SK-N-DZ (cell line): ENCODE measurements at regions not wholly inside any gene's neighbourhood (a gene's known extent, or its start where the extent isn't known, plus 50 kb on each side); places are given as distances from the start of the nearest gene placed in this dataset.
A peak's percentile ranks its signal among the peaks of the same experiment; 100 is the strongest.
"Not testable (repeated sequence)": the region's sequence is repeated elsewhere in the genome, so short reads cannot be mapped to it uniquely, and the experiment has no call there.

Experiments
- DNase-seq: peaks from one replicate; pipeline ENCODE4 v3.0.0-alpha.2; 2015; ENCODE audit warnings: low spot score

DNA sequence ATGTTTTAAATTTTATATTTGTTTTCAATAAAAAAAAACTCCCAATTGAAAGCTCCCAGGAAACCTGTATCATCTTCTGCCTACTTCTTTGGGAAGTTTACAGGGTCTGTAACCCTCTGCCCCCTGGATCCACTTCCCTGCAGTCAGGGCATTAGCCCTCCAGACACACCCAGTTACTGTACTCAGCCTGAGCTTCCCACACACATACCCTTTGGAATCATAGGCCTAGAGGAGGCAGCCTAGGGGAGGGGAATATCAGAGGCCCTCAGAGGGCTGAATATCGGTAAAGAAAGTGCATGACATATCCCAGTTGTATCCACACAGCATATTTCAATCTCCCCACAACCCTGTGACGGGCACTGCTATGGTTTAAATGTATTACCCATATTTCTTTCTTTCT, 56.2 kb upstream of the TFPI start:
- not testable (repeated sequence) for DNase-seq

DNA sequence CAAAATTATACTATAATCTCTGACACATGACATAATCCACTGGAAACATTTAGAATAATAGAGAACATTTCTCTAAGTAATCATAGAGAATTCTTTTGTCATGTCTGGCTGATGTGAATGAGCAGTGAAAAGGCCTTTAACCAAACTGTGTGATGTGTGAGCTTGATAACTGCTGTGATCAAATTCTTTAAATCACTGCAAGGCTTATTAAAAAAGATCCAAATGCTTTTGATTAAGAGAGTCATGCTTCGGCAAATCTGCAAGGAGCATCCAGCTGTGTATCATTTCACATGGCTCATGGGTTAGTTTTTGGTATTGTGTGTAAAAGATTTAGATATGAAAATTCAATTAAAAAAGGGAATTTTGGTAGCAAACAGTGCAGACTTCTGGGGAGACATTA, 58.6 kb upstream of the TFPI start:
- no peak for DNase-seq

DNA sequence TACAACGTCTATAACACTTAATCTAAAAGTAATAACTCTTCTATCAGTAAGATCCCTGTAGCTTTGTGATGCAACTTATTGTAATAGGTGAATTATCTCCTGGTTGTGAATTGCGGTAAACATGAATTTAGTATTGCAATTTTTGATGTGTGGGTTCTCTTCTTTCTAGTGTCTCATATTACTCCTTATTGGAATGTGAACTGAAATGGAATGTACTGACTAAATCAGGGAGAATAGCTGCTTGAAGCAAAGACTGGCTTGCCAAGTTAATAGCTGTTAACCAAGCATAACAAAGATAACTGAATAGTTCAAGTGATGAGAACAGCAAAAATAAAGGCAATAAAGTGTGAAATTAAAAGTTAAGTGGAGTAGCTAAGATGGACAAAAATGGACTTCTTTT, 60.5 kb upstream of the TFPI start:
- no peak for DNase-seq

DNA sequence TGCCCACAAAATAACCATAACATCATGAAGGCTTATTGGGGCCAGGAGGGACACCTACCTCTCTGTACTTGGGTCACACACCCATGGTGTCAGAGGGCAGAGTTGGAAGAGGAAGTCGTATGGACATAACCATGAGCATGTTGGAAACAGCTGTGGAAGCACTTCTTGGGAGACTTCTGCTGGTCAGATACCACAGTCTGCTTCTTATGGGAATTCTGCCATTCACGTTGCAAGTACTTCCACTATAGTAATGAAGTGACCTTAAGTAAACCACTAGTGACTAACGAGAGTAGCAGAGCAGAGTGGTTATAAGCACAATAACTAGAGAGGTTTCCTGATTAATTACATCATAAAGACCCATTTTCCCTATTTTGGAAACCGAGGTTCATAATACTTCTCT, 61.1 kb upstream of the TFPI start:
- DNase-seq: no peak

DNA sequence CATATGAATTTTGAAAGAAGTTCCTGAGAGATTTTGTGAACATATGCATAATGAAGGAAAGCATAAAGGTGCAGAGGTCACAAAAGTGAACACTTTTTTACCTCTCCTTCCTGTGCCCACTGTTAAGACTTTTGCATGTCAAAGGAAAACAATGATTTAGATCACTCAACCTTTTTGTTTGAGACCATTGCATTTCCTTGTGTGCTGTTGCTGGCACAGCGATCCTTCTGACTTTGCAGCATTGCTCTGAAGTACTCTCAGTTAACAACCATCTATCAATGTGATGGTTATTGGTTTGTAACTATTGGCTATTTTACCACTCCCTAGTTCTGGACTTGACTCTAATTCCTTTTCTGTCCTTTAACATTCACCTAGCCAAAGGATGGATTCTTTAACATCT, 61.7 kb upstream of the TFPI start:
- DNase-seq: no peak

DNA sequence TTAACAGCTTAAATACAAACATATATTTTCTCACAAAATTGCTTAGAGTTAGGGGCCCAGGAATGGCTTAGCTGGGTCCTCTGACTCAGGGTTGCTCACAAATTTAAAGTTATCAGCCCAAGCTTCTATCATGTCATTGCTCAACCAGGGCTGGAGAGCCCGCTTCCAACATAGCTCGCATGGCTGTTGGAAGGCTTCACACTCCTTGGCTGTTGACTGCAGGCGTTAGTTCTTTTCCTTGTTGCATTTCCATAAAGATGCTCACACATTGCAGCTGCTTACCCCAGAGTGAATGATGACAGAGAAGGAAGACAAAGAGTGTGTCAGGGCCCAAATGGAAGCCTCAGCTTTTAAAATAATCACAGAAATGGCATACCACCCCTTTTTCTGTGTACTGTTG, 62.9 kb upstream of the TFPI start:
- DNase-seq: no peak

DNA sequence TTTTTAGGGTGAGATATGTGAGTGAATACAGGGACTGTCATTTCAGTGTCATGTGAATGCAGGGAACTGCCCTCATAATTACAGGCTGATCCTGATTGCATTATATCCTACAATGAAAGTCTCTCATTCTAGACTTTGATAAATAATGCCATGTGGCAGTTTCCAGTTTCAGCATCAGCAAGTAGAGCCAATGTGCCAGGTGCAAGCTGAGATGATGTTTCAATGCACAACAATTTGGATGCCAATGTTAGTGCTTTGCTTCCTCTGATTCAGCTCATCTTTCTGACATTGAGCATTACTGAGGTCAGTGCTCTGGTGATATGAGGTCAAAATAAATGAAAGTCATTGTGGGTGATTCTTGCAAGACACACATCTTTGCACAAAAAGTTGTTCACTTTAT, 63.7 kb upstream of the TFPI start:
- DNase-seq: peak; percentile 8

DNA sequence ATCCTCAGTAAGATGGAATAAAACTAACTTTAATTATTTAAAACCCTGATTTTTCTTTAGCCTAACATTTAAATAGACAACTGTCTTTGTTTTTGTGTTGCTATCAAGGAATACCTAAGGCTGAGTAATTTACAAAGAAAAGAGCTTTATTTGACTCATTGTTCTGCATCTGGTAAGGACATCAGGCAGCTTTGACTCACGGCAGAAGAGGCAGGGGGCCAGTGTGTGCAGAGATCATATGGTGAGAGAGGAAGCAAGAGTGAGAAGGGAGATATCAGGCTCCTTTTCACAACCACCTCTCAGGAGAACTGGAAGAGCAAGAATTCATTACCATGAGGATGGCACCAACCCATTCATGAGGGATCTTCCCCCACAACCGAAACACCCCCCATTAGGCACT, 64.6 kb upstream of the TFPI start:
- DNase-seq: no peak

DNA sequence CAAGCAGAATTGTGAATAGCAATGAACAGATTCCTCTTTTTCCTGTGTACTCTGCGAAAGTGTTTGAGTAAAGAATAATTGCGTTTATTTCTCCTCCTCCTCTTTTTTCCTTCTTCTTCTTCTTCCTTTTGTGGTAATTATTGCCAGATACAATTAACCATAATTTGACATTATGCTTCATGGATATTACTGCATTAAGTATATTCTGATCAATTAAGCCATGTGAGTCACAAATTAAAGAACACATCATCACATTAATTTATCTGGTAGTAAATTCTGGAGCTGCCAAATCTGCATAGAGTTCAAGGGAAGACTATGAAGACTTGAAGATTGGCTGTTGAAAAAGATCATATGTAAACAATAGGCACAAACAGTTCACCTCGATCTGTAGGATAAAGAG, 72.9 kb upstream of the TFPI start:
- DNase-seq: no peak

DNA sequence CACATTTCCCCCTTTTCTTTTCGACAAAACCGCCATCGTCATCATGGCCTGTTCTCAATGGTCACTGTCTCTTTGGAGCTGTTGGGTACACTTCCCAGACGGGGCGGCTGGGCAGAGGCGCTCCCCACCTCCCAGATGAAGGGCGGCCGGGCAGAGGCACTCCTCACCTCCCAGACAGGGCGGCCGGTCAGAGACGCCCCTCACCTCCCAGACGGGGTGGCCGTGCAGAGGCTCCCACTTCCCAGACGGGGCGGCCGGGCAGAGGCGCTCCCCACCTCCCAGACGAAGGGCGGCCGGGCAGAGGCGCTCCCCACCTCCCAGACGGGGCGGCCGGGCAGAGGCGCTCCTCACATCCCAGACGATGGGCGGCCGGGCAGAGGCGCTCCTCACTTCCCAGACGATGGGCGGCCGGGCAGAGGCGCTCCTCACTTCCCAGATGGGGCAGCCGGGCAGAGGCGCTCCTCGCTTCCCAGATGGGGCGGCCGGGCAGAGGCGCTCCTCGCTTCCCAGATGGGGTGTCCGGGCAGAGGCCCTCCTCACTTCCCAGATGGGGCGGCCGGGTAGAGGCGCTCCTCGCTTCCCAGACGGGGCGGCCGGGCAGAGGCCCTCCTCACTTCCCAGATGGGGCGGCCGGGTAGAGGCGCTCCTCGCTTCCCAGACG, 82.6 kb upstream of the TFPI start:
- DNase-seq: not testable (repeated sequence)

DNA sequence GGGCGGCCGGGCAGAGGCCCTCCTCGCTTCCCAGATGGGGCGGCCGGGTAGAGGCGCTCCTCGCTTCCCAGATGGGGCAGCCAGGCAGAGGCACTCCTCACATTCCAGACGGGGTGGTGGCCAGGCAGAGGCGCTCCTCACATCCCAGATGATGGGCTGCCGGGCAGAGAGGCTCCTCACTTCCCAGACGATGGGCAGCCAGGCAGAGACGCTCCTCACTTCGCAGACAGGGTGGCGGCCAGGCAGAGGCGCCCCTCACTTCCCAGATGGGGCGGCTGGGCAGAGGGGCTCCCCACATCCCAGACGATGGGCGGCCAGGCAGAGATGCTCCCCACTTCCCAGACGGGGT, 83.1 kb upstream of the TFPI start:
- not testable (repeated sequence) for DNase-seq

DNA sequence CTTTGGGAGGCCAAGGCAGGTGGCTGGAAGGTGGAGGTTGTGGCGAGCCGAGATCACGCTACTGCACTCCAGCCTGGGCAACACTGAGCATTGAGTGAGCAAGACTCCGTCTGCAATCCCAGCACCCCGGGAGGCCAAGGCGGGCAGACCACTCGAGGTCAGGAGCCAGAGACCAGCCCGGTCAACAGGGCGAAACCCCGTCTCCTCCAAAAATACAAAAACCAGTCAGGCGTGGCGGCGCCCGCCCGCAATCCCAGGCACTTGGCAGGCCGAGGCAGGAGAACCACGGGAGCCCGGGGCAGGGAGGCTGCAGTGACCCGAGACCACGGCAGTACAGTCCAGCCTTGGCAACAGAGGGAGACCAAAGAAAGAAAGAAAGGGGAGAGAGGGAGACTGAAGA, 83.5 kb upstream of the TFPI start:
- not testable (repeated sequence) for DNase-seq

DNA sequence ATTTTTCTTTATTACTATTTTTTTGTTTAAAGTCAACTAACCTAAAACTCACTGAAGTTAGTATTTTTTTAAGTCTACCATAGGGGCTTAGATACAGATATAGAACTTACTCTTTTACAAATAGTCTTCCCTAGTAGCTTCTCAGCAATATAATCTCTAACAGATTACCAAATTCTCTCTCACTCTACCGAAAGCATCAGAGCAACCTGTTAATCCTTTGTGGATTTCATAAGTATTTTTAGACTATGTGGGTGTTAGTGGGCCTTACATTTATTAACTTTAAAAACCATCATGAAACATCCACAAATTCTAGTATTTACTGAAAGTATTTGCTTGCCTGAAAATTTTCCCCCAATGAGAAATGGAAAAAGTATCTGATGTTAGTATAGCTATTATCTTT, 84.6 kb upstream of the TFPI start:
- no peak for DNase-seq

DNA sequence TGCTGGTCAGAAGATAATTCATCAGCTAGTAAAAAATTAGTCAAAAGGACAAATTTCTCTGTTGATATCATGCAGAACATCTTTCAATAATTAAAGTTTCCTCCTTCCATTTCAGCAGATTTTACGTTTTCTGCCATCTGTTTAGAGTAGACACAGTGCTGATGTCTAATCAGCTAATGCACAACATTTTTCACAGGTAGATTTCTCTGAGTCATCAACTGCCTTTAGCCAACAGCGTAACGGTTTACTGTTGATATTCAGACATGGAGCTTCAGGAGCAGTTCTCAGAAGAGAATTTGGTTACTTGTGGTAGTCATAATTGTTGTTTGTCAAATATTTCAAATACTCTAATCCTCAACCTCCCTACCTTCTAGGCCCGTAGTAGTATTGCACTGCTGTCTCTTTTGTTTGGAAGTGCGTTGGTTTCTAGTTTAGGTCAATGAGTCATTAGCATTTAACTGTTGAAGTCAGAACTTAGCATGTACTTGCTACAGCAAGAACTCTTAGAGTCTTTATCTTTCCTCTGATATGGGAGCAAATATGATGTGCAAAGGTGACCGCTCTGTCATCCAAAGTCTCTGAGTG, 86.8 kb upstream of the TFPI start:
- no peak for DNase-seq

DNA sequence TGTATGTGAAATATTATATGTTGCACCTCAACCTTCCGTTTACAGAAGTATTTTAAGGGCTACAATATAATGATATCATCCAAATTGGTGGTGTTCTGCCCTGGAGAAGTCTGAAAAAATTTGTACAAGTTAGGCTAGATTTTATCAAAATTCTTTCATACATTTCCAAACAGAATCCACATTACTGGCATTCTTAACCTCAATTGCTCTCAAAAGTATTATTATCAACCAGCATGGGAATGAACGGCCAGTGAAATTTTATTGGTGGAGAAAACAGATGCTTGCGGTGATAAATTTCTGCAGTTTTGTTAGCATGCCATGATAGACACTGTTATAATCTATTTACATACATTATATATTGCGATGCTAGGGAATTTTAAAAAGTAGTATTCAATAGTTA, 88.3 kb upstream of the TFPI start:
- no peak for DNase-seq

DNA sequence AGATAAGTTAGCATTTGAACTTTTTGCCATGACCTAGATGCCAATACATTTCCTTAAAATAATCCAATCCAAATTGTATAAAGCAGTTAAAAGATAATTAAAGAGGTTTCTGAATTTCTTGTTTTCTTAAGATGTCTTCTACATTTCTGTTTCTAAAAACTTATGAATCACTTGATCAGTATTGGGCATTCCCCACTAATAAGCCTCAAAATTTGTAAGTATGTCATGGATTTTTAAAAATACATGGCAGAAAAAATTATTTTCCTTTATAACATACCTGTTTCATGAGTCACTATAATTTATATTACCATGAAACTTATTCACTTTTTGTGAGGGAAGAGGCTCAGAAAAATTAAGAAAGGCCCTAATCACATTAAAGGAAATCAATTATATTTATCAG, 90.3 kb upstream of the TFPI start:
- no peak for DNase-seq

DNA sequence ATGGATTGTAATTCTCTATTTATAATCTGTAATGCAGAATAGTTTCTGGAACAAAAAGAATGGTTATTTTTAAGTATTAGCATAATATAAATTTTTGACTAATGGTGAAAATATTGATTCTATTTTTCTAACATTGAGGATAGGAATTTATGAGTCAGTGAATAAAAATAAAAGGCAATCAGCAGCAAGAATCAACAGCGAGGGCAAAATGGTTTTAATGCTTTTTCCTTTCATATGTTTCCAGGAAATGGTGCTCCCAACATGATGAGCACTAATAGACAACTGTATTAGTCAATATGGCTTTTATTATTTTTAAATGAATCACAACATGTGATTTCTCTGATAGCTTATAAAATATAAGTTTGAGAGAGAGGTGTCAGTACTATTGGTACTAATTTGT, 90.7 kb upstream of the TFPI start:
- DNase-seq: no peak

DNA sequence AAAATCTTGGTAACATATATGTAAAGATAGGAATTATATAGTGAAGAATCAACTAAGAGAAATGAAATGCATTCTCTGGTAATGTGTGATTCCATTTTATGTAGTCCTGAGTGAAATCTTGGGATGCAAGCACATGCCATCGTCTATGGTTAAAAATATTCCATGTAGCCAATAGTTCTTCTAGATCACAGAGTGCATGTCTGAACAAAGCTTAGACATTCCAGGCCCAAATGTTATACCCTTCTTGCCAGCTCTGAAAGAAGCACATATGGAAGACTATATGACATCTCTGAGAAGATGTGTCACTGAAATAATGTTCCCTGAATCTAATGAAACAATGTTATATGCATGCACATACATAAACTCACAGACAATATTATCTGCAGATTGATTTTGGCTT, 92.3 kb upstream of the TFPI start:
- DNase-seq: no peak

DNA sequence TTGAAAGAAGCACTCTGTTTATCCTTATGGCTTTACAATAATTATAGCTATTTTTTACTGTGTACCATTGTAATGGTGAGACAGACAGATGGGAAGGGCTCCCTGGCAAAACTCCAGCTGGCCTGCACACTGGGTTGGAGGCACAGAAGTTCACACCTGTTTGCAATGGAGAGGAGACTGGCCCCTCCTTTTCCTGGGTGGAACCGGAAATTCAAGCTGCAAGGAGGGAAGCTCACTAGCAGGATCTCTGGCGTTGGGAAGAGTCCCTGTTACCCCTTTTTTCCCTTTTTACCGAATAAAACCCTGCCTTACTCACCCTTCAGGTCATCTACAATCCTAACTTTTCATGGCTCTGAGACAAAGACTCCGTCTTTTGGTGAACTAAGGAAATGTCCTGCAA, 100.3 kb upstream of the TFPI start:
- DNase-seq: no peak

DNA sequence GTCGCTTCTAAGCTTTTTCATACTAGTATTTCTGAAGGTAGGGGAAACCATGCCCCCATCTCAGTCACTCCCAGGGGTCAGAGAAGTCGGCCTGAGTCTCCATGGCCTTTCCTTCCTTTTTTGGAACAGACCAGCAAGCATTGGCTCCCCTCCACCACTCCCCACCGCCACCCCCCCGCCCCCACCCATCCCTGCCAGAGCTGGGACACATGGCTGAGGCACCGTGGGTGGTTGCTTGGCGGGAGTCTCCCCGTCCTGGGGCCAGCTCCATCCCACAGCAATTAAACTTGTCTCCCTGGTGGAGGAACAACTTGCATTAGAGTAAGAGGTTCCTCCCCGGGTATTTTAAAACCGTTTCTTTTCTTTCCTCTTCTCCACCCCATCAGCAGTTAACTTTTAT, 100.8 kb upstream of the TFPI start:
- DNase-seq: no peak

DNA sequence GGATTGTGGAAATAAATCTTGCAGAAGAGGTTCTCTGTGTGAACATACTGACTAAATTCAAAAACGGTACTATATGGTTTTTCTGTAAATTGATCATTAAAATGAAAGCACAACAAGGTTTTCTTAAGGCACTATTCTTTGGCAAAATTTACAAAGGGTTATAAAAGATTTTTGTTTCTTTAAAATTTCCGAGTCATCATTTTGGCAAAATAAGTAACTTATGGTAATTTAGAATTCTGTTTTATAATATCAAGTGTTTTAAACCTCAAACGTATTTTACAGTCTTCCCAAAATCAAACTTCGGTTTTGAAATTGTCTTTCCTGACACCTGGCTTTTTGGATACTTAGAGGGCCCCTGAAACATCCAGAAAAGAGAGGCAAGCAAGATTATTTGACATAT, 101.9 kb upstream of the TFPI start:
- DNase-seq: no peak

DNA sequence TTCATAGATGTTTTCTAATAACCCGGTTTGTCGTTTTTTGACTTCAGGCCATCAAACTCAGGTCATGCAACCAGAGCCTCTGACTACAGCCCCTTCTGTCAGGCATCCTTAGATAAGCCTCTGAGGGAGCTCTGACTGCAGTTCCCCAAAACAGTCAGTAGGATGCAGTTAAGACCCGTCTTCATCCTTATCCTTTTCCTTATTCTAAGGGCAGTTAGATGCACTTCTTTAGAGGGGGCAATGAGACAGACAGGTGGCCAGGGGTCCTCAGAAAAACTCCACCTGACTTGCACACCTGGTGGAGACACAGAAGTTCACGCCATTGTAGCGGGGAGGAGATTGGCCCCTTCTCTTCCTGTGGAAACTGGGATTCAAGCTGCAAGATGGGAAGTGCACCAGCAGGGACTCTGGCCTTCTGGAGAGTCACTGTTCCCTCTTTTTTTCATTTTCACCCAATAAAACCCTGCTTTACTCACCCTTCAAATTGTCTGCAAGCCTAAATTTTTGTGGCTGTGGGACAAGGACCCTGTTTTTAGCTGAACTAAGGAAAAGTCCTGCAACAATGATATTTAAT, 104.8 kb upstream of the TFPI start:
- peak; percentile 32 for DNase-seq

DNA sequence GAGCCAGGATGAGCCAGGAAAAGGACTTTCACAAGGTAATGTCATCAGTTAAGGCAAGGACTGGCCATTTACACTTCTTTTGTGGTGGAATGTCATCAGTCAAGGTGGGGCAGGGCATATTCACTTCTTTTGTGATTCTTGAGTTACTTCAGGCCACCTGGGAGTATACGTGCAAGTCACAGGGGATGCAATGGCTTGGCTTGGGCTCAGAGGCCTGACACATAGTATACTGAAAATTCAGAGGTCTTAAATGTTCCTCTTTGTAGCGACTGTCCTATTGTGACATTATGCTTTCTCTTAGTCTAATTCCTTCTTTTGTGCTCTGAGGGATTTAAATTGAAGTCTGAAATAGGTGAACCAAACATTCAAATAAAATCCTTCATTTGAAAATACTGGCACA, 121.8 kb upstream of the TFPI start:
- not testable (repeated sequence) for DNase-seq

DNA sequence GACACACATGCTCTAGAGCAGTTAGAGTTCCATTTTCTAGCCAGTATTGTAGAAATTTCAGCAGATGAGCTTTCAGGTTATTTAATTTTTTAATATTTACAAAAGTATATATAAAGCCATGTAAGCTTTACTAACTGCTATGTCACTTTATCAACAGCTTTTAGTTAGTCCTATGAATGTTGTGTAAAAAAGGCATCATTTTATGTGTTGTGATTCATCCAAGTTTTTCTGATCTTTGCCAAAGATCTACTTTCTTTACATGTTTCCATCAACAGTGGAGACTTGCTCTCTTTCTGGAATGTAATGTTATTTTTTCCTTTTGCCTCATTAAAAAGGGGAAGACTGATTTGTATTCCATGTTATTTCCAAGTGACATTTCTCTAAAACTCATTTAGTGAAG, 125.2 kb upstream of the TFPI start:
- no peak for DNase-seq
